ENCODE measurements at regions not wholly inside any gene's neighbourhood (a gene's known extent, or its start where the extent isn't known, plus 50 kb on each side); places are given as distances from the start of the nearest gene placed in this dataset.

DNA sequence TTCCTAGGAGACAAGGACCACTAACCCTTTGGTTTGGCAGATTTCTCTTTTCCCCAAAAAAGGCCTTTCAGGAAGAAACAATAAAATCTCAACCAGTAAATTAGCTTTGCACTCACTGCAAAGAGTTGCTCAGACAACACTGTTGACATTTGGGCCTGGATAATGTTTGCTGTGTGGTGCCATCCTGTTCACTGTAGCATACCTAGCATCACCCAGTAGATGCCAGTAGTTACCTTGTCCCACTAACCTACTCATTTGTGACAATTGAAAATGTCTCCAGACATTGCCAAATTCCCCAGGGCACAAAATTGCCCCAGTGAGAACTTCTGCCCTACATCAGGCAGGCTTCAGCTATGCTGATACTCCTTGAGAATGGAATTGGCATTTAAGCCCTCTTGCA, 177.0 kb upstream of the ERCC4 start:
- DNase-seq, result no peak

DNA sequence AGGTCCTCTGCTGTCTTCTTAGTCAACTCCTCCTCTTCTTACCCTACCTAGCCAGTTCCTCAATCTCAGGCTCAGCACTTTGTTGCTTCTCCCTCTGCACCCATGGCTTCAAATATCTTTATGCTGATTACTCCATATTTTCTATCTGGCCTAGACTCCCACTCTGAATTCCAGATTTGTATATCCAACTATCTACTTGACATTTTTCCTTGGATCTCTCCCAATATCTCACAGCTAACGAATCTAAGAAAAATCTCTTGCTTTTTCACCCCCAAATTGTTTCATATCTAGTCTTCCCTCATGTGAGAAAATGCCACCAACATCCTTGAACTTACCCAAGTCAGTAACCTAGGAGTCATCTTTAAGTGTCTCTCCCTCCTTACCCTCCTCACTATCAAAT, 176.4 kb upstream of the ERCC4 start:
- DNase-seq, result no peak

DNA sequence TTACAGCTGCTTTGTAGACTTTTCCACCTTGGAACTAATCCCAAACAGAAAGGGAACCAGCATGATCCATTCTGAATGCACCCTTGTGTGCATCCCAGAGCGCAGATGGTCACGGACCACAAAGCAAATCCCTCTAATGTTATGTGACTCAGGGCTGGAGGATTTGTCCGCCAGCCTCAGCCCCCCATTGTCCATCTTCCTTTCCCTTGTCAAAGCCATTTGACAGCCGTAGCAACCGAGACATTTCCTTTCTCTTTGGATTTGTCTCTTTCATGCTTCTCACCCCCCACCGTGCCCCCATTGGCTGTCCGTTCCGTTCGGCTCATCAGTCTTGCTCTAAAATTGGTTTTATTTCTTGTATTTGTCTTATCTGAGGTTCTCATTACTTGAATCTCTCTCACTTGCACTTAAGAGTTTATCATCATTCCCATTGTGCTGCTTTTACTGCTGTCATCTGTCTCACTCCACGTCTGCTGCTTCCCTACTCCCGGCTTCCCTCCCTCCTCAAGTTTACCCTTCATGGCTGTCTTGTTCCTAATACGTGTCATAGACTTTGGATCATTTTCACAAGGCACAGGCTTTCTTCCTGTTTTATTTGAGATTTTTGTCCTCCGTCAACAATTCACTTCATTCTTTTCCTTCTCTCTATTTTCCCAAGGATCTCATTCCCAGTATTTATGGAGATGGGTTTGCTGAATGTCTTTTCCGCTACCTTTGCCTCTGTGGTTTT, 163.4 kb upstream of the ERCC4 start:
- DNase-seq, result no peak

DNA sequence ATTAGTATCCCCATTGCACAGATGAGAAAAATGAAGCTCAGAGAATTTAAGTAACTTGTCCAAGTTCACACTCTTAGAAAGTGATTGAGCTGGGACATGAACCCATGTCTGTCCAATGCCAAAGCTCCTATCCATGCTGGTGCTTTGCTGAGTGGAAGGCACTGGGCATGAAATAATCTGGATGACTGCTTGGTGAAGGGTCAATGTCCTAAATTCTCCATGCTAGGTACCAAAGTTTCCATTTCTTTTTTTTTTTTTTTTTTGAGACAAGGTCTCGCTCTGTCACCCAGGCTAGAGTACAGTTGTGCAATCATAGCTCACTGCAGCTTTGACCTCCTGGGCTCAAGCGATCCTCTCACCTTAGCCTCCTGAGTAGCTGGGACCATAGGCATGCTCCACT, 153.6 kb upstream of the ERCC4 start:
- DNase-seq, result no peak

DNA sequence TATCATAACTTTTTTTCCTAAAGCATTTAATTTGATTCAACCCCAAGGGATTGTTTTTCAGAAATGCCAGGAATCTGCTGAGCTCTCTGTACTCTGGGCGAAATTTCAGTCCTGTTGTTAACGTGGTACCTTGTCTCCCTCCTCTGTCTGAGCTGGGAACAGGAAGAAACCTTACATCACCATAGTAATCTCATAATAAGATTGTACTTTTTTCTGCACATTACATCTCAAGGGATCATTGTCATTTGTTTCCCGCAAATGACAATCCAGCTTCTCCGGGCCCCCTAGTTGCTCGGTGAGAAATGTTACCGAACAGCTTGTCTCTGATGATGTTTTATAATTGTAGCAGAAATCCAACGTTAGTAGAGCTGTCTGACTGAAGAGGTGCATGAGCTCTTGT, 152.7 kb upstream of the ERCC4 start:
- DNase-seq, result no peak

DNA sequence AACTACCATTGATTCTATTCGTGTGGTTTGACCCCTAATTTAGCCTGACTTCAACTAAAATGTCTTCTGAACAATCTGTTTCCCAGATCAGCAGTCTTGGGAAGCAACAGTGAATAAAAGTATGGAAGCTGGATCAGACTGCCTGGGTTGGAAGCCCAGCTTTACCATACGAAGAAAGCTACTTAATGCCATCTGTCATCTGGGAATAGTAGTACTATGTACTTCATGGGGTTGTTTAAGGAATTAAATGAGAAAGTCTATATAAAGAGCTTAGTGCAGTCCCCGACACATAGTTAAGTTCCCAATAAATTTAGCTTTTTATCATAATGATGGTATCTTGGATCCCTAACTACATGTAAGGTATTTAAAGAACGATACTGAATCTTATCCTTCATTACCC, 151.5 kb upstream of the ERCC4 start:
- DNase-seq, result no peak

DNA sequence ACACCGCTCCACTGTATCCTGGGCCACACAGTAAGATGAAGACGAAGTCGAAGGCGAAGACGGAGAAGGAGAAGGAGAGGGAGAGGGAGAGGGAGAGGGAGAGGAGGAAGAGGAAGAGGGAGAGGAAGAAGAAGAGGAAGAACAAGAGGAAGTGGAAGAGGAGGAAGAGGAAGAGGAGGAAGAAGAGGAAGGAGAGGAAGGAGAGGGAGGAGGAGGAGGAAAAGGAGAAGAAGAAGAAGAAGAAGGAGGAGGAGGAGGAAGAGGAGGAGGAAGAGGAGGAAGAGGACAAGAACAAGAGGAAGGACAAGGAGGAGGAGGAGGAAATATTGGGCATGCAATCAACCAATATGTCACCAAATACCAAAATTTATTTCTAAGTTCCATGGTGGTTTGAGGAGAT, 149.5 kb upstream of the ERCC4 start:
- DNase-seq, result no peak

DNA sequence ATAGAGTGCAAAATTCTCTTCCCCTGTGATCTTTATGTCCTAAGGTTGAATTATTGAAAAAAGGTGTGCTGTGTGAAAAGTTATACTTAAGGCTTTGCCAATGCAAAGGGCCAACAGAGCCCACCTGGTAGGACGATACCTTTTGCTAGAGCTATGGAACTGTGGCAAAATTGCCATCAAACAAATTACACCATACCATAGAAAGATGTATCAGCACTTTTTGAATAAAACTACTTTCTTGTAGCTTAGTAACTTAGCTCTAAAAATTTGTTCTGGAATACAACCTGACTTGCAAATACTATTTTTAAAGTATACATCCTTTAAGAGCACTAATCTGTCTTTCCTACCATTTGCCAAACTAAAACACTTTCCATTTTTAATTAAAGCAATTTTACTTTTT, 147.2 kb upstream of the ERCC4 start:
- no peak for DNase-seq

DNA sequence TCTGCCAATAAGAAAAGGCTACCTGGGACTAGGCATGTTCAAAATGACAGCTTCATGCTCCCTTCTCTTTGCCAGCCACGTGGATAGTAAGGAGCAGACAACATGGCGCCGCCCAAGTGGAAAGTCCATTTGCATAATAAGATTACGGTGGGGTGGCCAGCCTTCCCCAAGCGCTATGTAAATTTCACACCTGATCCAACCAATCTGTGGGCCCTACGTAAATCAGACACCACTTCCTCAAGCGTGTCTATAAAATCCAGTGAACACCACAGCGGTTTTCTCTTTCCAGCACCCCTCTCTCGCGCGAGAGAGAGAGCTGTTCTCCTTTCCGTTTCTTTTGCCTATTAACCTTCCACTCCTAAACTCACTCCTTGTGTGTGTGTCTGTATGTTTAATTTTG, 140.3 kb upstream of the ERCC4 start:
- DNase-seq, result no peak

DNA sequence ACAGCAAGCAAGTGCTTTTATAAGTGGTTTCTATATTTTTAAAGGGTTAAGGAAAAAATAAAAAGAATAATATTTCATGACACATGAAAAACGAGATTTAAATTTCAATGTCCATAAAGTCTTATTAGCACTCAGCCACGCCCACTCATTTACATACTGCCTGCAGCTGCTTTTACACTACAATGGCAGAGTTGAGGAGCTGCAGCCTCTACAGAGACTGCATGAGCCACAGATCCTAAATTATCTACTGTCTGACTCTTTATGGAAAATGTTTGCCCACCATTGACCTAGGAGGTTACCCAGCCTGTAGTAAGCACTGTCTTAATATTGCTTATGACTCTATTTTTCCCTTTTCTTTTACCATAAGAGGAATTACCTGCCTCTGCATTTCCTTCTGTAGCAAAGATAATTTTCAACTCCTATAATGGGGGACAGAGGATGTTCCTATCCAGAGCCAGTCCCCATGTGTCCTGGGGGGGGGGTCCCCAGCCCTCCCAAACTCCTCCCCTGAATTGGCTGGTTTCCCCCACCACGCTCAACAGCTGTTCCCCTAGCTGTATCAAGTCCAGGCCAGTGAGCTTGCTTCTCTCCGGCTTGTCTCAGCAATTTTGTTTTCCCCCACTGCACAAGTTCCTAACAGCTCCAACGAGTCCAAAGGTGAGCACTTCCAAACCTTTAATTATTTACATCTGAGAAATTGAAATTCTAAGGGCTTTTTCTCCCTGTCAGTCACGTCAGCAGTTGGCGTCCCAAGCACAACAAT, 139.4 kb upstream of the ERCC4 start:
- no peak for DNase-seq

DNA sequence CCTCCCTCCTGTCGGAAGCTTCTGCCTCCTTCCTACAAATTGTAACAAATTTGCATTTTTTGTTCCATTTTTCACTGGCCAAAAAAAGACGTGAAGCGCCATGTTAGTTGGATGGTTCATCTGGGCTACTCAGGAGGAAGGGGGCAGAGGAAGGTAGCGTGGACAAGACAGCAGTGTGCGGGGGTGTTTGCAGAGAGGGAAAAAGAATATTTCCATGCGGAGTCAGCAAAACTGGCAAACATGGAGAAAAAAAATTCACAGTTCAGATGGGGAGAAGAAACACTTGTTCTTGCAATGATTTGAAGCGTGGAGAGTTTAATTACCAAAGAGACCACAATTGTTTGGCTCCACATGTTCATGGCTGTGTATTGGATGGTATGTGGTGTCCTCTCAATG, 138.8 kb upstream of the ERCC4 start:
- DNase-seq, result no peak

DNA sequence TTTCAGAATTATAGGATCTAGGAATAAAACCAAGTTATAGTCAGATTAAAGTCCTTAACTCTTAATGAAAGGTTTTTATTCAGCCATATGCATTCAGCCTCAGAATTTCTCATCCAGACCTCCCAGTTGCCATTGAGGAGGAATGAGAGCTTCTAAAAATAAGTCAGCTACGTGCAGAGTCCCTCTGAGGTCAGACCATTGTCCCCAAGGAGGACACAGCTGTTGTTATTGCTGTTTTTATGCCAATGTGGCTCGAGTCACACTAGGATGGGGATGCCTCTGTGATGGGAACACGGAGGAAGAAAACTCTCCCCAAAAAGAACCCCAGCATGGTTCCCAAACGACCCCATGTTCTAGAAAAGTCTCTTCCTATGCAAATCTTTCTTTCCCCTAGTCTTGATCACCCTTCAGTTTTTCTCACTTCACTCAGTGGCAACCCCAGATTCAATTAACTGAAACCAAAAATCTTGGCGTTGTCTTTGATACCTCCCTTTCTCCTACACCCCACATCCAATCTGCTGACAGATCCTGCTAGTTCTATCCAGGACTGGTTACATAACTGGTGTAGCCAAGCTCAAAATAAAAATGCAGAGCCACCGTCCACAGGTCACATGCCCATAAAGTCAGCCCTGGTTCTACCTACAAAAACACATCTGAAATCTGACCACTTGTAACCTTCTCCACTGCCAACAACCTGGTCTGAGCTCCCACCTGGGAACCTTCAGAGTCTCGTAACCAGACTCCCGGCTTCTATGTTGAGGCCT, 138.2 kb upstream of the ERCC4 start:
- DNase-seq, result no peak

DNA sequence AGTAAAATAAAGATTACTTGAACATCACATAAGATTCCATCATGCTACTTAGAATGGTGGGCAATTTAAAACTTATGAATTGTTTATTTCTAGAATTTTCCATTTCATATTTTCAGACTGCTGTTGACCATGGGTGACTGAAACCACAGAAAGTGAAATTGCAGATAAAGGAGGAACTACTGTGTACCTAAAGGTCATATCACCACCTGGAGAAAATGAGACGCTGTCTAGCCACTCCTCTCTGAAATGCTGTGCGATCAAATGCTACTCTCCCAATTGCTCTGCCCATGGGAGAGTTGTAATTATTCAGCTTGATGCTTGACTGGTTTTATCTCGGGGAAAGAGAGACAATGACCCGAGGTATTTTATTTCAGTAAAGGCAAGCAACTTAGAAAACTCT, 128.9 kb upstream of the ERCC4 start:
- no peak for DNase-seq

DNA sequence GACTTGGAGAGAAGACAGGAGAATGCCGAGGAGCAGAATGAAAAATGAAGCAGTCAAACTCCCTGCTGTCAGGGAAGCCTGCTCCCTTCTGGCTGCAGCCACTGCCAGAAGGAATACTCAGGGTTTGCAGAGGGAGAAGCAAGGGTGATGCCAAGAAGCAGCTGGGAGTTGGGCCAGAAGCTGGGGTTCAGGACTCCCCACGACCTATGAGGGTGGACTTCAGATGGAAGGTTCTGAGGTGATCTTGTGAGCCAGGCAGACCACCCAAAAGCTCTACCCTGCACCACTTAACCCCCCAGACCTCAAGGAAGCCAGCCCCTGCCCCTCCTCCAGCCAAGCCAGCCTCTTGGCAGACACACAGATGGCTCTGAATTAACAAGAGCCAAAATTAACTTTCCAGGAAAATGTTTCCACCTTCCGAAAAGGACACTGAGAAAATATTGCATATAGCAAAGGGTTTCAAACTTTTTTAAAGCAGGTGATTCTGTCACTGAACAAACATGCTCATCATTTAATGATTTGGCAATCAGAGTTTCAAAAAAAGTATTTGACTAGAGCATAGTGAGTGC, 126.0 kb upstream of the ERCC4 start:
- DNase-seq, result no peak

DNA sequence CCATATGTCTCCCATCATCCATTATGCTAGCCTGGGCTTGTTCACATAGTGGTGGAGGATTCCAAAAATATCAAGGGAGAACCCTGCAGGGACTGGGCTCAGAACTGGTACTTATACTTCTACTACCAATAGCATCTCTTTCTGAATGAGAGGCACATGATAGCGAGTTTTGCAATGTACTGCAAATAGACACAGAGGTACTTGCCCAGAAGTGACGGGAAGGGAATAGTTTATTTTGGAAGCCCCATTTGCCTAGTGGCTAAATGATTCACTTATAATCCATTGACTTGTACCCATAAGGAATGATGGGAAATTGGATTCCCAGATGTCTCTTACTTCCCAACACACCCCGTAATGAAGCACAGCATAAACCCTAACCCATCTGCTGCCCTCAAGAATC, 124.8 kb upstream of the ERCC4 start:
- no peak for DNase-seq

DNA sequence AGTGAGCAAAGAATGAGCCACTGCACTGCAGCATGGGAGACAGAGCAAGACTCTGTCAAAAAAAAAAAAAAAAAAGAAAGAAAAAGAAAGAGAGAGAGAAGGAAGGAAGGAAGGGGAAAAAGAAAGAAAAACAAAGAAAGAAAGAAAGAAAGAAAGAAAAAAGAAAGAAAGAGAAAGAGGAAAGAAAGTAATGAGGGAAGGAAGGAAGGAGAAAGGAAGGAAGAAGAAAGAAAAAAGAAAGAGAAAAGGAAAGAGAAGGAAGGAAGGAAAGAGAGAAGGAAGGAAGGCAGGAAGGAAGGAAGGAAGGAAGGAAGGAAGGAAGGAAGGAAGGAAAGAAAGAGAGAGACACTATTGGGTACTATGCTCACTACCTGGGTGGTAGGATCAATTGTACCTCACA, 122.2 kb upstream of the ERCC4 start:
- no peak for DNase-seq

DNA sequence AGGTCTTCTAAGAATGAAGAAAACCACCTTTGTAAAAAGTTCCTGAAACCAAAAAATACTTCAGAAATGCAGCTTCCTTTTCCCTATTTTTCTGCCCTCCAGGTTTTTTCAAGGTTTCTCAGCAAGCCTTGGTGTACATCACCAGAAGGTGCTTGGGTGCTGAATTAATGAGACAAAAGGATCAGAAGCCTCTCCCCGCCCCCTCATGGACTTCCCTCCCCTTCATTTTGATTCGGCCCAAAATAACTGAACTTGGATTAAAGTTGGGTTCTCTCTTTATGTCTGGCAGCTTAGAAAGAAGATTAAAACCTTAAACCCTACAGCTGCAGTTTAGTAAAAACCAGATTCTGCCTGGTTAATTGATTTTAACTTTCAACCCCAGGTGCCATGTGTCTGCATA, 121.7 kb upstream of the ERCC4 start:
- no peak for DNase-seq

DNA sequence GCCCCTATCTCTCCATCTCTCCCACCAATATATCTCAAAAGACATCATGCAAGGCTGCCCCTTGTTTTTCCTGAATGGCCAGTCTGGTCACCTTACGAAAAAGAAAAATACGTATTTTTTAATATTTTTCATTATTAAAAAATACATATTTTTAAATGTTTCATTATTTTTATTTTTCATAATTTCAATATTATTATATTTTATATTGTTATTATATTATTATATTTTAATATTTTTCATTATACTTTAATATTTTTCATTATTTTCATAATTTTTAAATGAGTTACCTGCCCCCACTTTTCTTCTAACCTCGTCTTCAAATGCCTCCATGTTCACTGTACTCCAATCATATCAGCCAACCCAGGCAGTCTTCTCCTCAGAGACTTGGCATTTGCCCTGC, 116.0 kb upstream of the ERCC4 start:
- DNase-seq, result no peak

DNA sequence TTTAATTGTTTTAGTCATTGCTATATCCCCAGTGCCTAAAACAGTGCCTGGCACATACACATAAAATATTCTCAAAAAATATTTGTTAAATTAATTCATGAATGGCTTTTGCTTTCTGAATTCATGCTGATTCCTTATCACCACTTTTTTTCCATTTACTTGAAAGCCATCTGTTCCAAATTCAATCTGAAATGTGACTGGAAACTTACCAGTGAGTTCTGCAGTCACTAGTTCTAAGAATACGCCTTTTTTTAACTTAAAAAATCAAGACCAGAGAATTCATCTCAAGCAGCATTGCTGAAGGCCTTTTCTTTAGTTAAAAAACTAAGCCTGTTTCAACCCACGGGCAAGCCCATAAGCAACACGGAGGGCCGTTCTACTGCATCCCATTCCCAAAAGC, 114.0 kb upstream of the ERCC4 start:
- no peak for DNase-seq

DNA sequence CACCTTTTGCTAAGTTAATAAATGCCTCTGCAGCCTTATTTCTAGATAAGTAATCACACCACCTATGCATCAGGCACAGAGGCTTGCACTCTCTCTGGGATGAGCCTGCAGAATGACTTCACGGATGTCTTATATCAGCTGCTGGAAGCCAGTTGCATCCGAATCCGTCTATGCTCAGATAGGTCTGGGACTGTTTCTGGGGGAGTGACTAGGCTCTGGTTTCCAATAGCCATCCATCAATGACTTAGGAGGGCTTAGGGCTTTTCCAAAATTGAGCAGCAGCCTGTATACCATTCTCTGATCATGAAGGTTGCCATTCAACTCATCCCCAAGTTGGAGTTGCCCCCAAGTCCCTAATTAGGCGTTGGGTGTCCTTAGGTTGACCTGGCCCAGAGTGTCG, 113.3 kb upstream of the ERCC4 start:
- no peak for DNase-seq

DNA sequence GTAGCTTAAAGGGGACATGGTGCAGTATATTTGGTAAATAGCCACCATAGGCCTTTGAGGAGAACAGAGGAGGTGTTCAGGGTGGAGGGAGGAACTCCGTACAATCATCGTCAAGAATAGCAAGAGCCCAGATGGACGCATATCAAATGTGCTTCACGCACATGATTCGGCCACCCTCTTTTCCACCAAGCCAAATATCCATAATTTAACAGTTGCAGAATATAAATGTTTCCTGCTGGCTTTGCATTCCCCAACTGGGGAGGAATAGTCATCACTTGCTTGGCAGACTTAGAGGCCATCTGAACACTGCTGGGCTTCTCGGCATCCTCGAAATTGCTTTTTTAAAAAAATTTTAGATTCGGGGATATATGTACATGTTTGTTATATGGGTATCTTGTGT, 111.9 kb upstream of the ERCC4 start:
- DNase-seq, result no peak

DNA sequence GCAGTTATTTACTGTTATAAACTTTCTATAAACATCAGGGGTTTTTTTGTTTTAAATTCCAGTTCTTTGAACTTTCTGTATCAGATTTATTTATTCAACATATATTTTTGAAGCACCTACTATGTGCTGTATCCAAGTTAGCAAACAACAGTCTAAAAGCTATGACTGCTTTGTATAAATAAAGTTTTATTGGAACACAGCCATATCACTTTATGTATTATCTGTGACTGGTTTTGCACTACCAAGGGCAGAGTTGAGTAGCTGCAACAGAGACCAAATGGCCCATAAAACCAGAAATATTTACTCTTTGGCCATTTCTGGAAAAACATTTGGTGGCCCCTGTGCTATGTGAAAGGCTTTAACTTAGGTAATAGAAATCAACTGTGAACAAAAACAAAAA, 110.2 kb upstream of the ERCC4 start:
- DNase-seq, result no peak

DNA sequence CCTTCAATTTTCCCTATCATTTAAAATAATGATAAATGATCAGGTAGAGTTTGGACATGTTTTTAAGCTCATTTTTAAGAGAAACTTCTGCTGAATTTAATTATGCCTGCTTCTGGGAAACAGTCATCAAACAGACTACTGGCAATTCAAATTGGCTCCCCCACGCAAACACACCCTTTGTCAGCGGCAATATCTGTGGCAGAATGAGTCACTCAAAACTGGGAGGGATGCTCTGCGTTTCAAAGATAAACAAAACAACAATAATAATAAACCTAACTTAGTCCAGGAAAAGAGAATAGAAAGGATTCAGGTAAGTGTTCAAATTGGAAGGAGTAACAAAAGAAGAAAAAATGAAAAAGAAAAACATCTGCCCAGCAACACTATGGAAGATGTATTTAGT, 108.1 kb upstream of the ERCC4 start:
- no peak for DNase-seq

DNA sequence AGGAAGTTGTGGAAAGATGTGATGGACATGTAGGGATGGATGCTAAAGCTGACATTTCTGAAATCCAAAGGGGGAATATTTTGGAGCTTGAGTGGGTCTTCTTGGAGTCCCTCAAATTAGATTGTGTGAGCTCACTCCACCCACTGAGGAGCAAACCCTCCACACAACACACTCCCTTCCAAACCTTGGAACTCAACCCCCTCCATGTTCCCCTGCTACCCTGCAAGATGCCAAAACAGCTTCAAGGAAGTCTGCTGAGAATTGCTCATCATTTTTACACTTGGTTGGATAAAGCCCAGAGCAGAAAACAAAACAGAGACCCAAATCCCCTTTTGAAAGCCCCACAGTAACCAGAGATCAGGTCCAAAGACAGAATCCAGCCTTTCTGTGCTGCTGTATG, 103.3 kb upstream of the ERCC4 start:
- no peak for DNase-seq

Measured in effector CD8-positive, alpha-beta T cell (primary cell).